ENCODE measurements at regions not wholly inside any gene's neighbourhood (a gene's known extent, or its start where the extent isn't known, plus 50 kb on each side); places are given as distances from the start of the nearest gene placed in this dataset.

GRCh38 chr3:167102071-167102470 is 278.0 kb downstream of the ZBBX start:
- Histone ChIP-seq H3K9me3 (ENCODE audit: low read depth) (no peaks in the 10 kb centered on the region), H3K9me2 (ENCODE audit: insufficient read depth) (no peaks in the 10 kb centered on the region), H3K9ac (no peak overlapping the region), H3K4me1 (ENCODE audit: insufficient read depth) (no peaks in the 10 kb centered on the region), H3K4me3 (no peak overlapping the region), H3K27ac (no peak overlapping the region), H3K4me2 (ENCODE audit: unreplicated experiment) (no peak overlapping the region), H3K27me3 (replicated peaks; ENCODE audit: insufficient read depth) (no peaks in the 10 kb centered on the region), H3F3A (ENCODE audit: insufficient read depth) (no peaks in the 10 kb centered on the region), H2AFZ (no peak overlapping the region), H4K20me1 (ENCODE audit: insufficient read depth) (no peaks in the 10 kb centered on the region), H3K36me3 (ENCODE audit: low read depth) (no peaks in the 10 kb centered on the region), H3K79me2 (ENCODE audit: insufficient read depth) (no peaks in the 10 kb centered on the region)
- in situ Hi-C loops (cut with MboI) = no loop called here
- TF ChIP-seq EZH2 (IDR thresholded peaks at IDR 0.05; ENCODE audit: insufficient read depth, poor library complexity, severe bottlenecking) (no peak), EZH2phosphoT487 (IDR thresholded peaks at IDR 0.05; ENCODE audit: insufficient read depth, low read depth) (no peak)
- no peak for DNase-seq
- WGBS, 2 experiments (ENCODE audit: low coverage in 1 of 2, low lambda C conversion rate in 2 of 2, missing lambda C conversion rate in 2 of 2) = 0% methylated on average over 1 of the region's 1 CpG

DNA sequence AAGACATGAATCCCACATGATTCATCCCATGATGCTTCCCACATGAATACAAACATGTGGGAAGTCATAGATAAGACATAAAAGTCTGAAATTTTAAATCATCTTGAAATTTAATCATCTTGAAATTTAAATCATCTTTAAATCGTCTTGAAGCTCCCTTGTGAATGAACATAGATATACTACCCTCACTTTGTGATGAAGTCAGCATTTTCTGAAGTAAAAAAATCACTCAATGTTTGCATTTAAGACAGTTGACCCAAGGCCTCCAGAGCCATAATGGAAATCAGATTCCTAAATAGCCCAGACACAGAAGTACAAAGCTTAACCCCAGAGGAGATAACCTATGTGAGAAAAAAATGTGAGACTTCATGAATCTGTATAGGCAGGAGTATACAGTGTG is 279.4 kb downstream of the ZBBX start:
- H3K27me3 ChIP-seq (replicated peaks; ENCODE audit: insufficient read depth) = no peaks in the 10 kb centered on the region
- H3K9me3 ChIP-seq (ENCODE audit: low read depth) = no peaks in the 10 kb centered on the region
- no peaks in the 10 kb centered on the region for H4K20me1 ChIP-seq (ENCODE audit: insufficient read depth)
- no peaks in the 10 kb centered on the region for H3K4me1 ChIP-seq (ENCODE audit: insufficient read depth)
- no peaks in the 10 kb centered on the region for H3K36me3 ChIP-seq (ENCODE audit: low read depth)
- no peak overlapping the region for H3K9ac ChIP-seq
- in situ Hi-C loops (cut with MboI) = no loop called here
- H3K79me2 ChIP-seq (ENCODE audit: insufficient read depth) = no peaks in the 10 kb centered on the region
- WGBS, 2 experiments (ENCODE audit: low coverage in 1 of 2, low lambda C conversion rate in 2 of 2, missing lambda C conversion rate in 2 of 2) = 3 to 10% methylated on average over 1 of the region's 1 CpG
- H3K27ac ChIP-seq = no peak overlapping the region
- TF ChIP-seq EZH2phosphoT487 (IDR thresholded peaks at IDR 0.05; ENCODE audit: insufficient read depth, low read depth) = no peak
- no peak for TF ChIP-seq EZH2 (IDR thresholded peaks at IDR 0.05; ENCODE audit: insufficient read depth, poor library complexity, severe bottlenecking)
- no peaks in the 10 kb centered on the region for H3F3A ChIP-seq (ENCODE audit: insufficient read depth)
- no peak overlapping the region for H2AFZ ChIP-seq
- no peak overlapping the region for H3K4me2 ChIP-seq (ENCODE audit: unreplicated experiment)
- no peak for DNase-seq
- H3K9me2 ChIP-seq (ENCODE audit: insufficient read depth) = no peaks in the 10 kb centered on the region
- no peak overlapping the region for H3K4me3 ChIP-seq

DNA sequence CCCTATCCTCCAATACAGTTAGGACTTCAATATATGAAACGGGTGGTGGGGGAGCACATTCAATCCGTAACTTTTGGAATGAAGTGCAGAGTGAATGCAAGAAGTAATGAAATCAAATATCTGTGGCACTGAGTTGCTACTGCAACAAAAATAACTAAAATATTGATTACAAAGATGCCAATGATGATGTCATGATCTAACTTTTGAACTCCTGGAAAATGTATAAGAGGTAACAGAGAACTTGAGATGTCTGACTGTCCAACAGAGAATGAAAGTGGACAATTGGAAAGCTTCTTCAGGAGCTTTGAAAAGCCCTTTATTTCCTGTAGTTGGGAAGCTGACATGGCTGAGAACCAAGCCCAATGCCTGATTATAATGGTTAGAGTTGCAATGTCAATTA is 279.9 kb downstream of the ZBBX start:
- H3K27ac ChIP-seq = no peak overlapping the region
- H3K4me2 ChIP-seq (ENCODE audit: unreplicated experiment) = no peak overlapping the region
- H3K36me3 ChIP-seq (ENCODE audit: low read depth) = no peaks in the 10 kb centered on the region
- no peak overlapping the region for H3K4me3 ChIP-seq
- no peaks in the 10 kb centered on the region for H3K9me3 ChIP-seq (ENCODE audit: low read depth)
- in situ Hi-C loops (cut with MboI) = no loop called here
- H4K20me1 ChIP-seq (ENCODE audit: insufficient read depth) = no peaks in the 10 kb centered on the region
- 26 to 40% methylated on average over 2 of the region's 2 CpGs for WGBS, 2 experiments (ENCODE audit: low coverage in 1 of 2, low lambda C conversion rate in 2 of 2, missing lambda C conversion rate in 2 of 2)
- no peak overlapping the region for H2AFZ ChIP-seq
- DNase-seq = no peak
- no peaks in the 10 kb centered on the region for H3K9me2 ChIP-seq (ENCODE audit: insufficient read depth)
- no peak for TF ChIP-seq EZH2 (IDR thresholded peaks at IDR 0.05; ENCODE audit: insufficient read depth, poor library complexity, severe bottlenecking)
- TF ChIP-seq EZH2phosphoT487 (IDR thresholded peaks at IDR 0.05; ENCODE audit: insufficient read depth, low read depth) = no peak
- H3K79me2 ChIP-seq (ENCODE audit: insufficient read depth) = no peaks in the 10 kb centered on the region
- no peak overlapping the region for H3K9ac ChIP-seq
- H3F3A ChIP-seq (ENCODE audit: insufficient read depth) = no peaks in the 10 kb centered on the region
- no peaks in the 10 kb centered on the region for H3K27me3 ChIP-seq (replicated peaks; ENCODE audit: insufficient read depth)
- H3K4me1 ChIP-seq (ENCODE audit: insufficient read depth) = no peaks in the 10 kb centered on the region

DNA sequence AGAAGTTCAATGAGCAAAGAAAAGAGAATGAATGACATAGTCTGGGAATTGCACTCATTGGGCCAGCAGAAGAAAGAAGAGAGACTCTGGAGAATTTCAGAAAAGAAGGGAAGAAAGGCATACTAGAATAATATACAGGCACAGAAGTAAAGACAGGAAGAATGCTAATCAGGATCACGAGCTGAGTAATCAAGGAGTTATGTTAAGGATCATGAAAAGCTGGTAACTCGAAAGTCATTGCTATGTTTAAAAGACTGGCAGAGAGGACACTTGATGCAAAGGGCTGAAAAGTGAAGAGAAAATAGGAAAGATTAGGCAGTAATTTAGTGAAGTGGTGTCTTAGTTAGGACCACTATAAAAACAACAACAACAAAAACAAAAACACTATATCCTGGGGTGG is 284.1 kb downstream of the ZBBX start:
- H3K36me3 ChIP-seq (ENCODE audit: low read depth) = no peaks in the 10 kb centered on the region
- no peak for DNase-seq
- H3K4me2 ChIP-seq (ENCODE audit: unreplicated experiment) = no peak overlapping the region
- in situ Hi-C loops (cut with MboI) = no loop called here
- H3K9ac ChIP-seq = no peak overlapping the region
- WGBS, 2 experiments (ENCODE audit: low coverage in 1 of 2, low lambda C conversion rate in 2 of 2, missing lambda C conversion rate in 2 of 2) = 4 to 14% methylated on average over 2 of the region's 2 CpGs
- no peak overlapping the region for H2AFZ ChIP-seq
- TF ChIP-seq EZH2phosphoT487 (IDR thresholded peaks at IDR 0.05; ENCODE audit: insufficient read depth, low read depth) = no peak
- TF ChIP-seq EZH2 (IDR thresholded peaks at IDR 0.05; ENCODE audit: insufficient read depth, poor library complexity, severe bottlenecking) = no peak
- H3K9me2 ChIP-seq (ENCODE audit: insufficient read depth) = no peaks in the 10 kb centered on the region
- H3K79me2 ChIP-seq (ENCODE audit: insufficient read depth) = no peaks in the 10 kb centered on the region
- H4K20me1 ChIP-seq (ENCODE audit: insufficient read depth) = no peaks in the 10 kb centered on the region
- H3K4me1 ChIP-seq (ENCODE audit: insufficient read depth) = no peaks in the 10 kb centered on the region
- H3F3A ChIP-seq (ENCODE audit: insufficient read depth) = no peaks in the 10 kb centered on the region
- no peaks in the 10 kb centered on the region for H3K9me3 ChIP-seq (ENCODE audit: low read depth)
- no peak overlapping the region for H3K27ac ChIP-seq
- H3K4me3 ChIP-seq = no peak overlapping the region
- no peaks in the 10 kb centered on the region for H3K27me3 ChIP-seq (replicated peaks; ENCODE audit: insufficient read depth)

DNA sequence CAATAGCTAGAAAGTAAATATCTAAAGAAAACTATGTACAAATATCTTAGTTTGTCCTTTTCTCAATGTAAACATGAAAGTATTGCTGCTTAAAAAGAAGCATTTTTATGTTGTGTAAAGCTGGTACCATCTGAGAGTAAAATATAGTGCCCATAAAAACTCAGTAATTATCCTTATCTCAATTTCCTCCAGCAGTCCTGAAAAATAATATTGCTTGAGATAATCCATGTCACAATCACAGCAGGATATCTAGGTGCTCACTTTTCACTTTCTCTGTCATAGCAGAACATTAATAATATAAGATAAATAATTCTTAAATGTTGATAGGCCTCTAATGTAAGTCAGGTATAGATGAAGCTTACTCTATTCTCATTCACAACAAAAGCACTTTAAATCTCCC is 285.5 kb downstream of the ZBBX start:
- Histone ChIP-seq H3K27ac (no peak overlapping the region), H3K4me3 (no peak overlapping the region), H3F3A (ENCODE audit: insufficient read depth) (no peaks in the 10 kb centered on the region), H3K9me2 (ENCODE audit: insufficient read depth) (no peaks in the 10 kb centered on the region), H3K9me3 (ENCODE audit: low read depth) (no peaks in the 10 kb centered on the region), H3K4me2 (ENCODE audit: unreplicated experiment) (no peak overlapping the region), H3K4me1 (ENCODE audit: insufficient read depth) (no peaks in the 10 kb centered on the region), H3K9ac (no peak overlapping the region), H4K20me1 (ENCODE audit: insufficient read depth) (no peaks in the 10 kb centered on the region), H2AFZ (no peak overlapping the region), H3K27me3 (replicated peaks; ENCODE audit: insufficient read depth) (no peaks in the 10 kb centered on the region), H3K79me2 (ENCODE audit: insufficient read depth) (no peaks in the 10 kb centered on the region), H3K36me3 (ENCODE audit: low read depth) (no peaks in the 10 kb centered on the region)
- TF ChIP-seq EZH2phosphoT487 (IDR thresholded peaks at IDR 0.05; ENCODE audit: insufficient read depth, low read depth) (no peak), EZH2 (IDR thresholded peaks at IDR 0.05; ENCODE audit: insufficient read depth, poor library complexity, severe bottlenecking) (no peak)
- DNase-seq = no peak
- in situ Hi-C loops (cut with MboI) = no loop called here
